ENCODE measurements at regions not wholly inside any gene's neighbourhood (a gene's known extent, or its start where the extent isn't known, plus 50 kb on each side); places are given as distances from the start of the nearest gene placed in this dataset.

DNA sequence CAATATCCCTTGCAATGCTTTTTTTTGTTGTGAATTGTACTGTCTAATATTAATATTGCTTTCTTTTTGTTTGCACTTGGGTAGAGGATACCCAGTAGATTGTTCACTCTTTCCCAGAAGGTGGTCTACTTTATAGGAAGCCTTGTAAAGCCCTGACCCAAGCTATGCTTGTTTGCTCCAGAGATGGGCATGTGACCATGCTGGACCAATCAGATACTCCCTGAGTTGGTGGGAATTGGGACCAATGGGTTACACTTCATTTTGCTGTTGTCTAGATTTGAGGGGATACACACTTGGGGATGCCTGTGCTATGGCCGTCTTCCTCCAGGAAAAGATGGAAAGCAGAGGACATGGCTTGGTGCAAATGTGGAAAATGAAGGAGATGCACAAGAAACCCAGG, 314.3 kb downstream of the DYSF start:
- Histone ChIP-seq H3K9me3 (ENCODE audit: low read depth) (no peaks in the 10 kb centered on the region), H3K4me1 (ENCODE audit: low read depth) (no peaks in the 10 kb centered on the region), H3K36me3 (no peaks in the 10 kb centered on the region), H3K4me3 (no peak overlapping the region), H3K27me3 (no peaks in the 10 kb centered on the region), H3K27ac (no peak overlapping the region)
- no peak for DNase-seq (ENCODE audit: low read depth in 1 of 2, low spot score in 1 of 2)
- TF ChIP-seq, protein P1, sequence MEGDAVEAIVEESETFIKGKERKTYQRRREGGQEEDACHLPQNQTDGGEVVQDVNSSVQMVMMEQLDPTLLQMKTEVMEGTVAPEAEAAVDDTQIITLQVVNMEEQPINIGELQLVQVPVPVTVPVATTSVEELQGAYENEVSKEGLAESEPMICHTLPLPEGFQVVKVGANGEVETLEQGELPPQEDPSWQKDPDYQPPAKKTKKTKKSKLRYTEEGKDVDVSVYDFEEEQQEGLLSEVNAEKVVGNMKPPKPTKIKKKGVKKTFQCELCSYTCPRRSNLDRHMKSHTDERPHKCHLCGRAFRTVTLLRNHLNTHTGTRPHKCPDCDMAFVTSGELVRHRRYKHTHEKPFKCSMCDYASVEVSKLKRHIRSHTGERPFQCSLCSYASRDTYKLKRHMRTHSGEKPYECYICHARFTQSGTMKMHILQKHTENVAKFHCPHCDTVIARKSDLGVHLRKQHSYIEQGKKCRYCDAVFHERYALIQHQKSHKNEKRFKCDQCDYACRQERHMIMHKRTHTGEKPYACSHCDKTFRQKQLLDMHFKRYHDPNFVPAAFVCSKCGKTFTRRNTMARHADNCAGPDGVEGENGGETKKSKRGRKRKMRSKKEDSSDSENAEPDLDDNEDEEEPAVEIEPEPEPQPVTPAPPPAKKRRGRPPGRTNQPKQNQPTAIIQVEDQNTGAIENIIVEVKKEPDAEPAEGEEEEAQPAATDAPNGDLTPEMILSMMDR (IDR thresholded peaks at IDR 0.05; ENCODE audit: low read depth, low read length), result no peak

DNA sequence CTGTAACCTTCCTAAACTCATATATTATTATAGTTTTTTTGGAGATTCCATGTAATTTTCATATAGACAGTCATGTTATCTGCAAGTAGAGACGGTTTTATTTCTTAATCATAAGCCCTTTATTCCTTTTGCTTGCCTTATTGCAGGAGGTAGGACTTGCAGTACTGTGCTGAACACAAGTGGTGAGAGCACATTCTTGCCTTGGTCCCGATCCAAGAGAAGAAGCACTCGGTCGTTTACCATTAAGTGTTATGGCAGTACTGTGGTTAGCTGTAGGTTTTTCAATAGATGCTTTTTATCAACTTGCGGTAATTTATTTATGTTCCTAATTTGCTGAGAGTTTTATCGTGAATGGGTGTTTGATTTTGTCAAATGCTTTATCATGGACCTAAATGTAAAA, 305.7 kb downstream of the DYSF start:
- TF ChIP-seq, protein P1 (IDR thresholded peaks at IDR 0.05; ENCODE audit: low read depth, low read length), result no peak
- Histone ChIP-seq H3K9me3 (ENCODE audit: low read depth) (no peaks in the 10 kb centered on the region), H3K27ac (no peak overlapping the region), H3K4me3 (no peak overlapping the region), H3K4me1 (ENCODE audit: low read depth) (no peaks in the 10 kb centered on the region), H3K27me3 (no peaks in the 10 kb centered on the region), H3K36me3 (no peaks in the 10 kb centered on the region)
- peak in 1 of 2 donors; percentile 44 for DNase-seq (ENCODE audit: low read depth in 1 of 2, low spot score in 1 of 2)

GRCh38 chr2:71757351-71757750, 304.0 kb downstream of the DYSF start:
- H3K27ac ChIP-seq, result no peak overlapping the region
- no peak overlapping the region for H3K4me3 ChIP-seq
- H3K36me3 ChIP-seq, result no peaks in the 10 kb centered on the region
- TF ChIP-seq, protein P1 (IDR thresholded peaks at IDR 0.05; ENCODE audit: low read depth, low read length), result no peak
- H3K9me3 ChIP-seq (ENCODE audit: low read depth), result no peaks in the 10 kb centered on the region
- DNase-seq (ENCODE audit: low read depth in 1 of 2, low spot score in 1 of 2), result no peak
- H3K27me3 ChIP-seq, result no peaks in the 10 kb centered on the region
- H3K4me1 ChIP-seq (ENCODE audit: low read depth), result no peaks in the 10 kb centered on the region

- H3K4me1 ChIP-seq (ENCODE audit: low read depth), result no peaks in the 10 kb centered on the region
- no peaks in the 10 kb centered on the region for H3K36me3 ChIP-seq
- DNase-seq (ENCODE audit: low read depth in 1 of 2, low spot score in 1 of 2), result peak in 1 of 2 donors; percentile 25
- TF ChIP-seq, protein P1 (IDR thresholded peaks at IDR 0.05; ENCODE audit: low read depth, low read length), result no peak
- no peak overlapping the region for H3K27ac ChIP-seq
- H3K27me3 ChIP-seq, result no peaks in the 10 kb centered on the region
- no peak overlapping the region for H3K4me3 ChIP-seq
- no peaks in the 10 kb centered on the region for H3K9me3 ChIP-seq (ENCODE audit: low read depth)
These were observed 303.0 kb downstream of the DYSF start for GRCh38 chr2:71756280-71756906.

DNA sequence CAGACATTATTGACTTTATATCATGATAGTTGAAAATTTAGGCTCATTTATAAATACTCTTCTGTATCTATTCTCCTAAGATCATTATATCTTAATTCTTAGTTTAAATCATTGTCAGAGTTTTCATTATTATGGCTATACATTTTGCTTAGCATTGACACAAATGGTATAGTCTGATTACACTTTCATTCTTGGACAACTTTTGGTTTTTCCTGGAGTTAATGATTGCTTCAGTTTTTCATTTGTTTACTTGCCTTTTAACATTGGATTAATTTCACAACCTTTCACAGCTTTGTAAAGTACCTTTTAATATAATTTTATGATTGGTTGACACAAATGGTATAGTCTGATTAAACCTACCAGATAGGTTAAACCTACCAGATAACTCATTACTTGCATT, 298.2 kb downstream of the DYSF start:
- H3K27ac ChIP-seq, result no peak overlapping the region
- H3K27me3 ChIP-seq, result no peaks in the 10 kb centered on the region
- TF ChIP-seq, protein P1 (IDR thresholded peaks at IDR 0.05; ENCODE audit: low read depth, low read length), result no peak
- H3K4me1 ChIP-seq (ENCODE audit: low read depth), result no peaks in the 10 kb centered on the region
- no peak overlapping the region for H3K4me3 ChIP-seq
- H3K9me3 ChIP-seq (ENCODE audit: low read depth), result no peaks in the 10 kb centered on the region
- no peak for DNase-seq (ENCODE audit: low read depth in 1 of 2, low spot score in 1 of 2)
- H3K36me3 ChIP-seq, result no peaks in the 10 kb centered on the region
